SU-DHL-6 (cell line): ENCODE measurements at regions not wholly inside any gene's neighbourhood (a gene's known extent, or its start where the extent isn't known, plus 50 kb on each side); places are given as distances from the start of the nearest gene placed in this dataset.

ENCODE experiments used
- CTCF ChIP-seq: fragments of 200-600 bp; sonication (generic); IDR thresholded peaks from one replicate; pipeline ENCODE4 v1.5.1; 2017; ENCODE audit warnings: antibody characterized with exemption, mild to moderate bottlenecking, low read length, moderate library complexity; ENCODE audit not compliant: insufficient read depth, poor library complexity, severe bottlenecking
- EZH2phosphoT487 ChIP-seq: fragments of 200-600 bp; sonication (generic), shearing (Covaris generic); conservative IDR thresholded peaks from 2 replicates; pipeline ENCODE4 v1.6.1; 2018; ENCODE audit warnings: mild to moderate bottlenecking, antibody characterized with exemption, low read length, moderate library complexity, mixed read lengths

DNA sequence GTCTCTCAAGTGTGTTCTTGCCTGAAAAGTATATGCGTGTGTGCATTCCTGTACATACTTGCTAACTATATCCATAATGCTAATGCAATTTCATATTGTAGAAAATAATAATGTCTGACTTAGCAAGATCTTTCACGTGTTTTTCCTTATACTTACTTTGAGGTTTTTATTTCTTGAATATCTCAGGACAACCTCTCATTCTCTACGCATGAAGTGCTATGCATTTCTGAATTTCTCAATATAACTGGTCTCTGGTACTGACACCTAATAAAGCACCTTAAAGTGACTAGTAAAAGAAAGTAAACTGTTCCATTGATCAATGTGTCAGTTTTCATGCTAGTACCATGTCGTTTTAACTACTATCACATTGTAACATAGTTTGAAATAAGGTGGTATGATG, 589.9 kb upstream of the ADGRB3 start:
- TF ChIP-seq CTCF, result no peak
- TF ChIP-seq EZH2phosphoT487, result no peak
